GM12891 (cell line): ENCODE measurements at regions not wholly inside any gene's neighbourhood (a gene's known extent, or its start where the extent isn't known, plus 50 kb on each side); places are given as distances from the start of the nearest gene placed in this dataset.

Experiments
- POLR2A ChIP-seq: IDR thresholded peaks from 2 replicates; pipeline ENCODE4 v1.6.1; 2011; ENCODE audit warnings: low read depth, low read length, control low read depth
- POLR2AphosphoS5 ChIP-seq: IDR thresholded peaks from 2 replicates; pipeline ENCODE4 v1.6.1; 2011; ENCODE audit warnings: low read depth, low read length, control low read depth
- POU2F2 ChIP-seq: IDR thresholded peaks from 2 replicates; pipeline ENCODE4 v1.6.1; 2011; ENCODE audit warnings: low read depth, mild to moderate bottlenecking, control low read depth, low read length, moderate library complexity
- SPI1 ChIP-seq: IDR thresholded peaks from 2 replicates; pipeline ENCODE4 v1.6.1; 2011; ENCODE audit warnings: low read depth, low read length, control low read depth
- TAF1 ChIP-seq: IDR thresholded peaks from 2 replicates; pipeline ENCODE4 v1.6.1; 2011; ENCODE audit warnings: low read depth, low read length, control low read depth

- TF ChIP-seq POLR2AphosphoS5 (no peak), TAF1 (no peak), POU2F2 (no peak), POLR2A (no peak), SPI1 (peak; percentile 96)
These were observed 90.4 kb upstream of the RASGEF1B start for GRCh38 chr4:81562093-81562492.
